DMS153 (cell line): ENCODE measurements at regions not wholly inside any gene's neighbourhood (a gene's known extent, or its start where the extent isn't known, plus 50 kb on each side); places are given as distances from the start of the nearest gene placed in this dataset.
"Not testable (repeated sequence)": the region's sequence is repeated elsewhere in the genome, so short reads cannot be mapped to it uniquely, and the experiment has no call there.

Experiments
- DNase-seq: peaks from one replicate; lab custom pipeline; 2025; lab: John Stamatoyannopoulos, UW

DNA sequence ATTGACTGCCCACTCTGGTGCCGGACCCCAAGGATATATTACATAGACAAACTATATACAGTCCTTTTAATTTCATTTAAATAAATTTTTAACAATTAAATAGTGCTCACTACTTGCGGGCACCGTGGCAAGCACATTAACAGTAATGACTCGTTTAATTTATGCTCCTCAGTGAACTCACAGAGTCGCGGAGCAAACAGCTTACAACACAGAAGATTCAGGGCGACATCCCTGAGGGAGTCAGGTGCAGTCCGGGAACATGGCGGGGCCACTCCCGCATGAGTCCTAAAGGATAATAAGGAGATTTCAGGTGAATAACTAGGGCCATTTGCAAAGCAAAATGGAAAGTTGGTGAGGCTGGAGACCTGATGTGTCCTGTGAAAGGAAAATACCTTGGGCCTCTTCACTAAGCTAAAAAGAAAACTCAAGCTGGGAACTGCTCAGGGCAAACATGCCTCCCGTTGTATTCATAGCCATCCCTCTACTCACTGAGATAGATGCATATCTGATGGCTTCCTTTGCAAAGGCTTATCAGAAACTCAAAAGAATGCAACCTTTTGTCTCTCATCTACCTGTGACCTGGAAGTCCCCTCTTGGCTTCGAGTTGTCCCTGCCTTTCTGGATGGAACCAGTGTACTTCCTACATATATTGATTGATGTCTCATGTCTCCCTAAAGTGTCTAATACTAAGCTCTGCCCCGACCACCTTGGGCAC is 125.6 kb downstream of the KLF6 start:
- no peak for DNase-seq

- peak; percentile 29 for DNase-seq
Measured at GRCh38 chr10:3658766-3659165, 126.2 kb downstream of the KLF6 start.

DNA sequence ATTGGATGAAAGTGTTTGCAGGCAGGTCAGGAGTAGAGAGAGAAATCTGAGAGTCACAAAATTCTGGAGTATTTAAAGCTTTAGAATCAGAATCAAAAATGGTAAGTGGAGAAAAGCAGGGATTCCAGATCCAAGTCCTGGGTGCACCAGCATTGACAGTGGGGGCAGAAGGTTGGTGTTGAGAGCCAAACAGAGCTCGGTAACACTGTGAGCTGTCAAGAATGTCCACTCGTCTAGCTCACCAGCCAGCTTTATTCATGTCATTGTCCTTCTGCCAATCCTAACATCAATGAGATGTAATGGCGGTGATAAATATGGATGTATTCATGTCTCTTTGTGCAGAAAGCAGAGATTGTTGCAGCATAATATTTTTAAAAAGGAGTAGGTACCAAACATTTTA is 128.8 kb downstream of the KLF6 start:
- no peak for DNase-seq

DNA sequence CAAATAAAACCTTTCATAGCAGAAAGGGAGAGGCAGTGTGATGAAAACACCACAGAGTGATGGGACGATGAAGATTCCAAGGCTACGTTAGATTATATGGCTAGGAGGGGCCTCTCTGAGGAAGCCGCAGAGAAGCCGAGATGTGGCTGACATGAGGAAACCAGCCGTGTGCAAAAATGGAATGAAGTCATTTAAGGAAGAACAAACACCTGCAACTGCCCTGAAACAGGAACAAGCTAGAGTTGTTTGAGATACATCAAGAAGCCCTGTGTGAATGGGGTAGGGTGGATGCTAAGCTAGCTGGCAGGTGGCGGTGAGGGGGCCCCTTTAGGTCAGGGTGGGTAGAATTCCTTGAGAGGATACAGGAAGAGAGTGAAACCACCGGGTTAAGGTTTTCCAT is 129.5 kb downstream of the KLF6 start:
- DNase-seq: no peak

- DNase-seq: no peak
Measured at GRCh38 chr10:3654980-3655379, 130.0 kb downstream of the KLF6 start.

- no peak for DNase-seq
Measured at GRCh38 chr10:3654496-3654895, 130.5 kb downstream of the KLF6 start.

GRCh38 chr10:3653303-3653702 is 131.7 kb downstream of the KLF6 start:
- DNase-seq: not testable (repeated sequence)

GRCh38 chr10:3652886-3653285 is 132.1 kb downstream of the KLF6 start:
- no peak for DNase-seq

DNA sequence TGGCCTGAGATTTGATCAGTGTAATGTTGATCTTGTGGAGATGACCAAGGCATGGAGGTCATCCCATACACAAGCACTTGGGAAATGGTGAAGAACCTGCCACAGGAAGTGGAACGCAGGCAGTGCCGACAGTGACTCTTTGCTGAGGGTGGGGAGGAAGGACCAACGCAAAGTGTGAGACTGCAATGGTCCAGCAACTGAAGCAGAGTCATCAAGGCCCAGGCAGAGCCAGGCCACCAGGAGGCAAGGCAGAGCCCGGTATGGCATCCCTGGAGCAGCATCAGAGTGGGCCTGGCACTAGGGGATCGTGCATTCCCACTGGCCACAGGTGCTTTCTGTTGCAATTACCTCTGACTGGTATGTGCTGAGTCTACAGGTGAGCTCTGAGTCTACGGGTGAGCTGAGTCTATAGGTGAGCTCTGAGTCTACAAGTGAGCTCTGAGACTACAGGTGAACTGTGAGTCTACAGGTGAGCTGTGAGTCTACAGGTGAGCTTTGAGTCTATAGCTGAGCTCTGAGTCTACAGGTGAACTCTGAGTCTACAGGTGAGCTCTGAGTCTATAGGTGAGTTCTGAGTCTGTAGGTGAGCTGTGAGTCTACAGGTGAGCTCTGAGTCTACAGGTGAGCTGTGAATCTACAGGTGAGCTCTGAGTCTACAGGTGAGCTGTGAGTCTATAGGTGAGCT is 132.9 kb downstream of the KLF6 start:
- no peak for DNase-seq

DNA sequence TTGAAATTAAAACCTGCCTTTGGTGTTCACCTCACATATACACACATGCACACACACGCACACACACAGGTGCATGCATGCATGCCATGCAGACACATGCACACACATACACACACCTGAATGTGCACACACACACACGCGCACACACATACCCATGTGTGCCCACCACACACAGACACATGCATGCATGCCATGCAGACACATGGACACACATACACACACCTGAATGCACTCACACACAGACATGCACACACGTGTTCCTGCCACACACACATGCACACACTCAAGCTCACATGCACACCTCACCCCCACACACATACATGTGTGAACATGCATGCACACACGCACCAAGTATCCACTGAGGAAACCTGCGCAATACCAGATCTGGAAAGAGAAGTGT is 136.4 kb downstream of the KLF6 start:
- DNase-seq: no peak

DNA sequence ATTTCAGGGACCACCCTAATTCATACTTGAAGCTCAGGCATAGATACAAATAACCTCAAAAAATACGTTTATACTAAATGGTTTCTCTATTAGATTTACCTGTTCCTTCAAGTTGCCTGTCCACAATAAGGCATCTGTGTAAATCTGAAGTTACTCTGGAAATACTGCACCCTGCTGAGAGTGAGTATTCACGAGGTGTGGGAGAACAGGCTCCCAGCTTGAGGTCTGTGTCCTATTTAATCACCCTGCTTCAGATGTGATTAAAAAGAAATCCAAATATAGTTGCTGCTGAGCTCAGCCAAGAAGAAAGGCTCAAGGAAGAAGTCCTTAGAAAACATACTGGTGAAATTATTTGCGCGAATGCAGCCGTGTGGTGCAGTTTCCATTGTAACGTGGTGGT is 136.8 kb downstream of the KLF6 start:
- DNase-seq: no peak

- no peak for DNase-seq
Measured at GRCh38 chr10:3647074-3647473, 137.9 kb downstream of the KLF6 start.

GRCh38 chr10:3645406-3645805 is 139.6 kb downstream of the KLF6 start:
- no peak for DNase-seq

GRCh38 chr10:3640816-3641215 is 144.2 kb downstream of the KLF6 start:
- no peak for DNase-seq

GRCh38 chr10:3639546-3639945 is 145.5 kb downstream of the KLF6 start:
- no peak for DNase-seq

DNA sequence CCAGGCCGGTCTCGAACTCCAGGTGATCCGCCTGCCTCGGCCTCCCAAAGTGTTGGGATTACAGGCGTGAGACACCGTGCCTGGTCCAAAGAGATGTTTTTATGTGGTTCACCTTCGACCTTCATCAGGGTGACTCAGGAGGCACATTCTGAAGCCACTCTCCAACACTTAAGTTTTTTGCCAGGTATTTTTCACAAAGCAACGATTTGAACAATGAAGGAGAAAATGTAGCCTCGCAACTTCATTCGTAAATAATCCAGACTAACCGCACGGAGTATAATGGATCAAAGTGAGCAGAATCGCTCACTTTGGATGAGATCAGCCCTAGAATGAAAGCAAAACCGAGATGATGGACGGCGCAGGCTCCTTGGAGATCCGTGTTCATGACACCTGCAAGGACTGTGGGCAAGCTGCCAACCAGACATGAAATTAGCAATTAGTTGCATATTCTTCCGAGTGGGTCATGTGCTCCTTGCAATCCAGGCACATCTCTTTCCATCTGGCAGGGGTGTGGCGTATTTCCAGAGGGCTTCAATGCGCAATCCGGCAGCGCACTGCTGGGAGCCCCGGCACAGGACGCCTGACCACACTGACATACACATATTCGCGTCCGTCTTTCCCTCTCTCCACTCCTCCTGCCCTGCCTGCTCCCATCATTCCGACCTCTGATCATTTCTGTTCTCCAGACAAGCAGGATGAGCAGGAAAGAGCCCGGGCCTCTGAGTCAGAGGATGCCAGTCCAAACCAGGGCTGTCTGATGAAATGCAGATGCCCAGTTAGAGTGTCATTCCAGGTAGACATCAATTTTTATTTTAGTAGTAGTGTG is 148.4 kb downstream of the KLF6 start:
- DNase-seq: peak; percentile 43

DNA sequence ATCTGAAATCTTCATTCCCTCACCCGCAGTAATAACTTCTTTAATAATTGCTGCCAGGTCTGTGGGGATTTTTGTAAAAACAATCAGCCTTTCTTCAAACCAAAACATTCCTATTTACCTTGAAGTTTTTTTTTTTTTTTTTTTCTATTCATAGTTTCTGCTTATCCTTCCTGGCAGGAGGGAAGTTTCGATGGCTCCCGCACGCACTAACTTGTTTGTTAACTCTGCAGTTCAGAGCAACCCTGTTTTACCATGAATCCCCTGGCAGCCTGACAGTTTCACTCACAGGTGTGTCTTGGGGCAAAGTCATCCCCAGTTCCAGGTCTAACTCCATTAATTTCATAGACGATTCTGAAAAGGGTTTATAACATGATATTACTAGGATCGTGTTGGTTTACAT is 149.3 kb downstream of the KLF6 start:
- DNase-seq: no peak

- no peak for DNase-seq
Measured at GRCh38 chr10:3635211-3635671, 149.8 kb downstream of the KLF6 start.

GRCh38 chr10:3634646-3635045 is 150.4 kb downstream of the KLF6 start:
- not testable (repeated sequence) for DNase-seq

GRCh38 chr10:3631701-3632330 is 153.2 kb downstream of the KLF6 start:
- DNase-seq: no peak

DNA sequence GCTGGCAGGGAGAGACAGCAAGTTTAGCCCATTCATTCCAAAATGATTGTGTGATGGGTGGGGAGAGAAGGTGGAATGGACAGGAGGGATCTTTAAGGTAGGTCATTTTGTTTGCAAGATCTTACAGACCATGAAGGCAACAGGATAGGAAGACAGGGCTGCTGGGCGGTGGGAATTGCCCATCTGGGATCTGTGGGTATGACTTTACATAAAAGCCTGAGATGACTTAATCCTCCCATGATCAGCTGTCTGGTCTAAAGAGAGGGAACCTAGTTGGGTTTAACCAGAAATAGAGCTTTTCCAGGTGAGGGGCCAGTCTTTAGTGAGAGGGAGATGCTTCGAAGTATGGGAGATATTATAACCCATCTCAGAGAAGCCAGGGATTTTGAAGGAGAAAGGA is 153.7 kb downstream of the KLF6 start:
- DNase-seq: no peak
